Activated CD4-positive, alpha-beta T cell treated with anti-CD3 and anti-CD28 coated beads for 24 hours (primary cell): ENCODE measurements at regions not wholly inside any gene's neighbourhood (a gene's known extent, or its start where the extent isn't known, plus 50 kb on each side); places are given as distances from the start of the nearest gene placed in this dataset.

Experiments
- DNase-seq, 2 donors: peaks; one replicate each; pipeline ENCODE4 v3.0.0-alpha.2; 2020; ENCODE audit warnings: low read depth in 2 of 2

DNA sequence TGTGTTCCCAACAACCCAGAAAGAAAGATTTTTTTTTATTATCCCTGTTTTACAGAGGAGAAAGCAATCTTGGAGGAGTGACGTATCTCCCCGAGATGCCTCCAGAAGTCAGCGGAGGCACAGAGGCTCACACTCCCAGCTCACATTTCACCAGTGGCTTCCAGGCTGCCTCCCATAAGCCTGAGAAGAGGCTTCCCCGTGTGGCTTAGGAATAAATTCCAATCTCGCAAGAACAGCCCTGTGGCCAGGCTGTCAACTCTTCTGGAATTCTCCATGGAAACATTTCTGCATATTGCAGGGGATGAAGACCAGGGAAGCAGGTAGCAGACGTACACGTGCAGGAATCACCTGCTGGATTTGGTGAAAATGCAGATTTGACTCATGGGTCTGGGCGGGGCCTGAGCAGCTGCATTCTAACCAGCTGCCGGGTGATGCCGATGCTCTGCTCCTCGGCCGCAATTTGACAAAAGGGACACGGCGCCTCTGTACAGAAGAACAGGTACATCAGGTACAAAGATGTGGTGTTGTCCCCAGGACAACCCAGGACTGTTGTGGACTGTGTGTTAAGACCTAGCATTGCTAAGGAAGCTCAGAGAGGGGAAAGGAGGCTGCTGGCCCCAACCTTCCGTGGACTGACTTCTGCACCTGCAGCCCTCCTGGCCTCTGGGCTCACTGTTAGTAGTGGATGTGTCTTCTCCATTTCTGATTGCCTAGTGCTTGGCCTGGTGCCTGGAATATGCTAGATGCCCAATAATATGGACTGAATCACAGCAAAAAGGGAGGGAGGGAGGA lies 114.2 kb upstream of the ID2 start:
- no peak for DNase-seq

DNA sequence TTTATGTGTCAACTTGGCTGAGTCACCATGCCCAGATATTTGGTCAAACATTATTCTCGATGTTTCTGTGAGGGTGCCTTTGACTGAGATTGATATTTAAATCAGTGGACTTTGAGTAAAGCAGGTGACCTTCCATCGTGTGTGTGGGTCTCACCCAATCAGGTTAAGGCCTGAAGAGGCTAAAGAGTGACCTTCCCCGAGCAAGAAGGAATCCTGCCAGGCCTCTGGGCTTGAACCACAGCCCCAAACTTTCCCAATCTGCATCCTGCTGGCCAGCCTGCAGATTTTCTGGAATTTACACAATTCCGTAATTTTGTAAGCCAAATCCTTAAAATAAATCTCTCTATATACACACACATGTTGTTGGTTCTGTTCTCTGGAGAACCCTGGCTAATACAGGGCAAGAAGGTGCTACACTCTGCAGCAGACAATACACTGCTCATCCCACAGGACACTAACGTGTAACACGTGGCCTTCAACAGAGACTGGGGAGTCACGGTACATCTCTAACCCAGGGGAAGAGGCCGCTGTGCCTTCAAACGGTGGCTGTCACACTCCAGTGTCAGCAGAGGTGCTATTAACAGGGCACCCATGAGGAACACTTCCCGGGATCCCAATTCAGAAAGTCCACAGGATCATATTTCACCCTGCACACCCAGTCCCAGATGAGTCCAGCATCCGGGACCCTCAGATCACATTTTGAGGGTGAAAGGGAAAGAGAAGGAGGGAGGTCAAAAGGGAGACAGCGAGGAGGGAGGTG lies 113.1 kb upstream of the ID2 start:
- no peak for DNase-seq

DNA sequence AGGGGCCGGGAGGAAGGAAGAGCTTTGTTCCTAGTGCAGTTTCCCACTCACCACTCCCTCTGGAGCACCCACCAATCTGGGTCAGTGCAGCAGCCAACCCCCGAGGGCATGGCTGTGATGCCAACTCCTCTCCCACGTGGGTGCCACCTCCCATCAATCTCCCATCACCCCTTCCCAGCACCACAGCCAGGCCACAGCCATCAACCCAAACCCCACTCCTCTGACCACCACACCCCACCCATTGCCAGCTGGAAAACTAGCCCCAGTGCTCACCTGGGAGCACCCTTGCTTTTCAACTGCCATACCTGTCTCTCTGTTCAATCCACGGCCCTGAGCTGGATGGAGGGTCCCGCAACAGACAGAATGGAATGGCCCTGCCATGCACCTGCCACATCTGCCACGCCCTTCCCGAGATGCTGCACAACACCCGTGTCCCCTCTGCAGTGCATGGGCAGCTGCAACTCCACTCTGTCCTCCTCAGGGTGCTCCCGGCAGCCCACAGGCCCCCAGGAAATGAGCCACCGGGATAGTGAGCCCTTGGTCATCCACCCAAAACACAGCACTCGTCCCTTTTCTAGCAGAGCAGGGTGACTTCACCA lies 112.4 kb upstream of the ID2 start:
- DNase-seq, result no peak

DNA sequence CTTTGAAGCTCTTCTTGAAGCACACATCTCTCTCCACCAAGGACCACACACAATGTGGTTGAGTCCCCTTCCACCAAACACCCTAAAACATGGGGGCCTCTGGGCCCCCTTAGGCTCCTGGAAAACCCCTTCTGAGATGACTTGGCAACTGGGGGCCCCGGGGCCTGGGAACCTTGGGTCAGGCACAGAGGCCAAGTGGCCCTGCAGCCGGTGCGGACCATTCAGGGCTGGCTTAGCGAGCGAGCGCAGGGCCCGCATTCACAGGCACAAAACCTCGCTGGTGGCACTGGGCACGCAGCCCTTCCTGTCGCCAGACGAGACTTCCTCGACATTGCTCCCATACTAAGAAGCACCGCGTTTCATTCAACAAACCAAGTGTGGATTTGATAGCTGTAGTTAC lies 111.2 kb upstream of the ID2 start:
- DNase-seq, result no peak

GRCh38 chr2:8571301-8571791 lies 110.5 kb upstream of the ID2 start:
- DNase-seq, result no peak

DNA sequence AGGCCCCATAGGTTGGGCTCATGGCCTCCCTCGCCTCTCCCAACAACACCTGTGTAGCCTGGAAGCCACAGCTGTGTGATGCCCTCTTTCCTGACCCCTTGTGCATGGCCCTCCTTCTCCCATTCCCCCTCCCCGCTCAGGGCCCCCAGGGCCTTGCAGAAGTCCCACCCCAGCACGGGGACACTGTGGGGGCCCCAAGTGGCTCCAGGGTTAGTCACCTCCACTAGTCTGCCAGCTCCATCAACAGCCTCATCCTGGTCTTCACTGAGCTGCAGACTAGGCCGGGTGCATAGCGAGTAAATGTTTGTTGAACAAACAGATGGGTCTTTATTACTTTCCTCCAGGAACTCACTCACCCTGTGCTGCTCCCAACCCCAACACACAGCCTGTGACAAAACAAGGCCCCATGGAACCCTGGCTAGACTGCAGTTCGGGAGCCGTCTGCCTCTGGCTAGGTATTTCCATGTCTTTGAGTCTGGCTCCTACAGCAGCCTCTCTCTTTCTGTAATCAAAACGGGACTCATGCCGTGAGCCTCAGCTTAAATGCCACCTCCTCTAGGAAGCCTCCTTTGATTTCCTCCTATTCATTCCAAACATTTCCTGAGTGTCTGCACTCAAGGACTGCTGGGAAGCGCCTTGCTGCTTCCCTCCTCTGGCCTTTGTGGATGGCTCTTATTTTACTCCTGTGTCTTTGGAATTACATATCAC lies 109.9 kb upstream of the ID2 start:
- DNase-seq, result no peak

GRCh38 chr2:8572712-8573233 lies 109.1 kb upstream of the ID2 start:
- DNase-seq, result no peak

DNA sequence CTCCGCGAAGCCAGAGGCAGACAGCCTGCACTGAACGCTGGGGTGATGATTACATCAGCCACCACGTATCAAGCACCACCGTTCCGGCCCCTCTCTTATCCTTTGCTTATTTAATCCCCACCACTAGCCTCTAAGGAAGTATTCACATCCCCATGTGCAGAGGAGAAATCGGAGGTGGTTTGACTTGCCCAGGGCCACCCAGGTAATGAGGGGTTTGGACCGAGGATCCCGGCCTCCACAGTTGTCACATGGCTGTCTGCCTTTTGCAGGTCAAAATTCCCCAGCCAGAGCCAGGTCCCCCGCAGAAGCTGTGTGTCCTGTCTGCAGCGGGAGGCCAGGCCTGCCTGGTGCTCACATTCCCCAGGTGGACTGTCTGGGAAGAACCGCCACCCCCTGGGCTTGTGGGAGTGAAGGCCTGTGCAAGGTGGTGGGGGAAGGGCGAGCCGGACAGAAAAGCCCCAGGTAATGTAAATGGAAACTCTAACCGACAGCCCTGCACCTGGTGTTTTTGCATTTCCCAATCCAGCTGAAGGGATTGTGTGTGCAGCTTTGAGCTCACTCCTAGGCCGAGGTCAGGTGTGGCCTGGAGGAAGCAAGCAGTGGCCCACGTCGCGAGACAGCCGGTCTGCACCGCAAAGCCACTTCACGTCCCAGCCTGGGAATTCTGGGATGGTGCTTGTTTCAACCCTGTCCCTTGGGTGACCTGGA lies 108.5 kb upstream of the ID2 start:
- no peak for DNase-seq

DNA sequence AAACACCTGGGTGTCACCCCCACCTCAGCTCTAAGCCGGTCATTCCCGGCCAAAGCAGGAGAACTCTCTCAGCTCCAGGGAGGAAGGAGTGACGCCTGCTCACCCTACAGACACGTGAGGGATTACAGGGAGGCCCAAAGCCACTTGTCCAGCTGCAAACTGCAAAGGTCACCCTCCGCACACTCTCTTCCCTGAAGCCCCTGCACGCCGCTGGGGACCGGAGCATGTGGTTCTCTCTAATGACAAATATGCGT lies 108.0 kb upstream of the ID2 start:
- no peak for DNase-seq

- no peak for DNase-seq
Observed at GRCh38 chr2:8574196-8575037, 107.4 kb upstream of the ID2 start.

DNA sequence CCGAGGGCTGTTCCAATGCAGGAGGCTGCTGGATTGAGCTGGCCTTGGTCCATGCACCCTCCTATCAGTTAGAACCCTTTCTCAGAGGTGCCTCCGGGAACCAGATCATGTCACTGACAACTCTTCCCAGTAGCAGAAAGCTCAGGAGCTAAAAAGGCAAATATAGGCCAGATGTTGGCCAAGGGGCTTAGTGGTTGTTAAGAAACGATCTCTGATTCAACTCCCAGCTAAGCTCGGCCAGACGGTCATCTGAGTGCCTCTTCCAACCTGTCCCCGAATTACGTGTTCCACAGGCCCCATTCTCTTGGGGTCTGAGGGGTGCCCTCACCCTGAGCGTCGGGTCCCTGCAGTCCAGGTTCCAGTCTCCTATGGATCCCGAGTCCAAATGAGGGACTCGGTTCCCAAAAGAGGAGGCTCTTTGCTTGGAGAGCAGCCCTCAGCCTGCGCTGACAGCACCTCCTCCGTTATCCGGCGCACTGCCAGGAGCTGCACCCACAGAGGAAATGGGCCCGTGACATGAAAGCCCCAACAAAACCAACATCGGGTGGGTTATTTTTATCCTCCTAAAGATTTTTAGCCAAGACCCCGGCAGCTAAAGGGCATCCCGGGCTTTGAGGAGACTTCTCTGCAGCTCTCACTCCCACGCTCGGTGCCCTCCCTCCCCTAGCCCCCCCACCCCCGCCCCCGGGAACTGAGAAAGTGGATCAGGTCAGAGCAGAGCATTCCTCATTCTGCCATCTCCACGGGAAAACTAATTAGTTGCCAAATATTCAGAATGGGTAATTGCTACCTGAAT lies 106.6 kb upstream of the ID2 start:
- DNase-seq, result peak in 1 of 2 donors; percentile 21

DNA sequence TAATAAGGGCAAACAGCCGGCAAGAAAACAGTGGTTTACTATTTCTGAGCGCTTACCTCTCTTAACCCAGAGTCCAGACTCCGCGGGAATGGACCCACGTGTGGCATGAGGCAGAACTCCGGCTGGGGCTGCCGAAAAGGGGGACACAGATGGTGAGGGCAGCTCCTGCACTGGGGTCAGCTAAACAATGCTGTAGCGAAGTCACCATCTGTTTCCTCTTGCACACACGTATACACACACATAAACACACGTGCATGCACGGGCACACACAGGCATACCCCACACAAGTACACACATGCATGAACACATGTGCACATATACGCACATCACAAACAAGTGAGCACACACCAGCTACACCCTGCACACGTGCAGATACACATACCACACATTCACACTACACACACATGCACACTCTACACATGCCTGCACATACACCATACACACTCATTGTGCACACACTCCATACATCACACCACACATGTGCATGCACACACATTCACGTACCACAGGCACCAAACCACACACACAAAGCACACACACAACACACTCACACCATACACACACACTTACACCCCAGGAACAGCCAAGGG lies 105.9 kb upstream of the ID2 start:
- DNase-seq, result no peak

DNA sequence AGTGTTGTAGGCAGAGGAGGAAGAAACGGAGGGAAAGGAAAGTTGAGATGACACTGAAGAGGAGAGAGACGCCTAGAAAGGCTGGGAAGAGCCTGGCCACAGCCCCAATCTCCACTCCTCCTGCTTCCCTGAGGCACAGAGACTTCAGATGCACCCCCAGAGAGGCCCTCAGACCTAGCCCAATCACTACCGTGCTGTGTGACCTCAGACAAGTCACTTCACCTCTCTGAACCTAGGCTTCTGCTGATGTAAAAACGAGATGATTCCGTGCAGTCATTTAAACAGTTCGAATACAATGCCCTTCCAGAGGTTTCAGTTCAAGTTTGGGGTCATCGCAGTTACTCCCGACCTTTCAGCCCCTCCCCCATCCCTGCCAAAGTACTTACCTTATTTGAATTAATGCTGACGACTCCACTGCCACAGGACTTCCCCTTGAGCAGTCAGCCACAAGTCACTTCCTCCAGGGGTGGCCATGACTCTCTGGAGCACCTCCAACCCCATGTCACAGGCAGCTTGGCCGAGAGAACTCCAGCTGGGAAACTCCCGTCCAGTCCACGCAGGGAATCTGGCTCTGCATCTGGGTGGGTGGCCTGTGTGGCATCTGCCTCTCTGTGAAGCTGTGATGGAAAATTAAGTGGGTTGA lies 105.2 kb upstream of the ID2 start:
- peak; percentile 29 to 34 for DNase-seq

DNA sequence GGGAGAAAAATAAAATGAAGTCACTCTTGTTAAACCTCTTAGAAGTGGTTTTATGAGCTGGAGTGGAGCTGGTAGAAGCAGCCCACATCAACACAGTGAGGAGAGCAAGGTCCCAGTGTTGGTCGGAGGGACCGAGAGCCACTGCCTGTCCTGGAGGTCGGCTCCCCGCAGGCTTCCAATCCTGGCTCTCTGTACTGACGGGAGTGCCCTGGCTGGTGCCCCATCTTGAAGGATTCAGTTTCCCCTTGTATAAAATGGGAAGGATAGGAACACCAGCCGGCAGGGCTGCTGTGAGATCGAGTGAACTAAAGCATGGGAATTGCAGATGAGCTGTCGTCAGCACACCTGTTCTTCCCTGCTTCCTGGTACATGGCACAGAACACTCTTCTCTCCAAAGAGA lies 104.3 kb upstream of the ID2 start:
- DNase-seq, result no peak

- DNase-seq, result no peak
Observed at GRCh38 chr2:8578335-8579244, 103.3 kb upstream of the ID2 start.

DNA sequence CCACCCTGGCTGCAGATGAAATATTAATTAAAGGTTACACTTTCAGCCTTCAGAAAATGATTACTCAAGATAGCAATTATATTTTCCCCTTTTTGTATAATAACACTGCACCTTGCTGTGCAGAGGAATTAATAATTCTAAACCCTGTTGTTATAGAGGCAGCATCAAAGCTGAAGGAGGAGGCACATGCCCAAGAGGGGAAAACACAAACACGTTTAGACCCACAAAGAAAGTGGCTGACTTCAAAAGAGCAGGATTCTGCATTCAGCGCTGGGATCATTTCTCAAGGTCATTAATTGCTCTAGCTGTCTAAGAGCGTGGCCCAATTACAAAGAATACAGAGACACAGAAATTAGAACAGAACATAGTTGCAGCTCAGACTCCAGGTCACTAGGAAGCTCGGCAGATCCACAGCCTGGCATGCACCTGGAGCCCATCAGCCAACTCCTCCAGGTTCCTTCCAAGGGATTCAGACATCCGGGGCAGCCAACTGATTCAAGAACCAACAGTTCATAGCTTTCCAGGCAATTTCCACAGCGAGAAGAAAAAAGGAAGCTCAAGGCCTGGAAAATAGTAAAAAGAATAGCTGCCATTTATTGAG lies 102.3 kb upstream of the ID2 start:
- no peak for DNase-seq
